ENCODE measurements at regions not wholly inside any gene's neighbourhood (a gene's known extent, or its start where the extent isn't known, plus 50 kb on each side); places are given as distances from the start of the nearest gene placed in this dataset.
A peak's percentile ranks its signal among the peaks of the same experiment; 100 is the strongest.
"Not testable (repeated sequence)": the region's sequence is repeated elsewhere in the genome, so short reads cannot be mapped to it uniquely, and the experiment has no call there.

DNA sequence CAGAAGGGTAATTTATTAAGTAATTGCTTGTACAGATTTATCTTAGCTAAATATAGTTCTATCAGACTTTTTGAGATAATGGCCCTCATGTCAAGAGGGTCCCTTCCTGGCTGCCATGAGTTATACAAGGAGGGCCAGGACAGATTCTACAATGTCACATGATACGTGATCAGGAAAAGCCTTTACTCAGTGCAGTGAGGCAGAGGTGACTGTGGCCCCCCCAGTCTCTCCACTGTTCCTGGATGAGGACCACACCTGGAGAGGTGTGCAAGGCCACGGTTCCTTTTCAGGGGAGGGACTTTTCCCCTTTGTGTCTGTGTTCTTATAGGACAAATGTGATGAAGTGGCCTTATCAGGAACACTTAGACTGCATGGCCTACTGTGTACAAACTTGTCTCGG is 54.3 kb upstream of the LRCH1 start:
- no peak for FAIRE-seq

DNA sequence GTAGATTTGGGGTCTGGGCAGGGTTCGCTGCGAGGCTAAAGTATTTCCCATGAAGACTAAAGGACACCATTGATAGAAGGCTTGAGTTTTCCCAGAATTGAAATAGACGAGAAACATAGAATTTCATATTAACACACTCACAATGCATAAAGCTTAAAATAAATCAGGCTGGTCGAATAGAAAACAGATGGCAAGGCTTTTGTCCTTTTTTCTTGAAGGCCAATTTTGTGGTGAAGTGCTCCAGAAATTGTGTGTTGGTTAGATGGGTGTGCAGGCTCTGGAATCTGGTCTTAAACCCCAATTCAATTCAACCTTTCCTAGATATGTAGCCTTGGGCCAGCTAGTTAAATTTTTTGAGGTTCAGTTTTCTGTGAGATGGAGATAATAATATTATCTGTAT is 56.9 kb upstream of the LRCH1 start:
- DNase-seq (ENCODE audit: insufficient read length, low spot score): no peak
- no peak for FAIRE-seq

More for the DNA sequence above, 54.3 kb upstream of the LRCH1 start:
- no peak for DNase-seq (ENCODE audit: insufficient read length, low spot score)

DNA sequence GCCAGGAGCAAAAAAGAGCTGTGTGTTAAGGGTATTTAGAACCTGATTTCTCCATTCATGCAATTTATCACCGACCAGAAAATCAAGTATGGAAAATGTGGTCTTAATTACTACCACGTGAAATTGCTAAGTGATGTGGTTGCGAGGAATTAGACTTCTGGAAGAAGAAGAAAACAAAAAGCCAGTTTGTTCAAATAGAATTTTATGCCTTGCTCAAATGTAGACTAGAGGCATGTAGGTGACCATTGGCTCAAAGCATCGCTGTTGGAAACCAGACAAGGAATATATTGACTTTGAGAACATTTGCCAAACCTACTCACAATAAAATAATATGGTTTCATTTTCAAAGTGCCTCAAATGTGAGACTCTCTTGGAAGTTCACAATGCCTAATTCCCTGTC is 57.3 kb upstream of the LRCH1 start:
- no peak for FAIRE-seq
- DNase-seq (ENCODE audit: insufficient read length, low spot score): no peak

DNA sequence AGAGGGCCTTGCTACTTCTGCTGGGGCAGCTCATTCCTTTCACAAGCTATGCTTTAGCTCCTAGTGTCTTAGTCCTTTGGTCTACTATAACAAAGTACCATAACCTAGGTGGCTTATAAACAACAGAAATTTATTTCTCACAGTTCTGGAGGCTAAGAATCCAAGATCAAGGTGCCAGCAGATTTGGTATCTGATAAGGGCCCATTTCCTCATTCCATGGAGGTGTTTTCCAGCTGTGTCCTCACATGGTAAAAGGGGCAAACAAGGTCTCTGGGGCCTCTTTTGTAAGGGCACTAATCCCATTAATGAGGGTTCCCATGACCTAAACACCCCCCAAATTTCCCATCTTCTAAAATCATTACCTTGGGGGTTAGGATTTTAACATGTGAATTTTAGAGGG is 57.9 kb upstream of the LRCH1 start:
- DNase-seq (ENCODE audit: insufficient read length, low spot score): no peak
- FAIRE-seq: no peak

DNA sequence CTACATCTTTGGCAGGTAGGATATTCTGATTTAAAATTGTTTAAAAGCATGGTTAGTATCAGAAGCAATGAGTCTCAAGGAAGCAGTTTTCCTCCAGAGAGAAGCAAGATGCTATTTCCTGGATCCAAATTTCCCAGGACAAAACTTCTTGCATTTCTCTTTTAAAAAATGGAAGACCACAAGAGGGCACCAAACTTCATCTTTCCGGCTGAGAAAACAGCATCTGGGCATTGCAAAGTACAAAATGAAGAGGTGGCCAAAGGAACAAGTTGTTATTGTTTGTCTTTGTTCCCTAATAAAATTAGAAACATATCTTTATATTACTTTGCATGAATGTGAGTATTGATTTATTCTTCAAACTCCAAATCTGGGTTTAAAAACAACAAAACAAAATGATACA is 60.0 kb upstream of the LRCH1 start:
- DNase-seq (ENCODE audit: insufficient read length, low spot score): no peak
- peak; percentile 95 for FAIRE-seq

DNA sequence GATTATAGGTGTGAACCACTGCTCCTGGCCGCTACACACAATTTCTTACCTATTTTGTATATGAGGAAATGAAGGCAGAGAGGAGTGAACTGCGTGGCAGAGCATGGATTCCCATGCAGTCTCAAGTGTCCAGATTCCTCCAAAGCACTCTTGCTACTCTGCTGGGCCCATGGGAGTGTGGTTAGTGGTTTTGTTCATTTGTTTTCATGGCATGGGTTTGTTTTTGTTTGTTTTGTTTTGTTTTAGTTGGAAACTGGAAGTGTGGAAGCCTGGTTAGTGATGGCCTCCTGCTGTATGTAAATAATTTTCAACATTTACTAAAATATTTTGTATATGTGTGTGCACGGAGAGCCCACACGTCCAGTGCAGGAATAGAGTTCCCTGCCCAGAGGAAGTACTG is 61.3 kb upstream of the LRCH1 start:
- FAIRE-seq (no peak), DNase-seq (ENCODE audit: insufficient read length, low spot score) (no peak)

DNA sequence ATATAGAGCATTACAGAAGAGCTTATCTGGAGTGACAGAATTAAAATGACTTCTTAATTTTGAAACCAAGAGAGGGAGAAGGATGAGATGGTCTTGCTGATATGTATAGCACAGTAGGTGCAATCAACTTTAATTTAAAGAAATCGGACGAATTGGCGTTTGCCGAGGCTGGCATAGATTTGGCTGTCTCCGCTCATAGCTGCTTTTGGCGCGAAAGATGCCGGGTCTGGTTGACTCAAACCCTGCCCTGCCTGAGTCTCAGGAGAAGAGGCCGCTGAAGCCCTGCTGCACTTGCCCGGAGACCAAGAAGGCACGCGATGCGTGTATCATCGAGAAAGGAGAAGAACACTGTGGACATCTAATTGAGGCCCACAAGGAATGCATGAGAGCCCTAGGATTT is 62.3 kb upstream of the LRCH1 start:
- FAIRE-seq: not testable (repeated sequence)

DNA sequence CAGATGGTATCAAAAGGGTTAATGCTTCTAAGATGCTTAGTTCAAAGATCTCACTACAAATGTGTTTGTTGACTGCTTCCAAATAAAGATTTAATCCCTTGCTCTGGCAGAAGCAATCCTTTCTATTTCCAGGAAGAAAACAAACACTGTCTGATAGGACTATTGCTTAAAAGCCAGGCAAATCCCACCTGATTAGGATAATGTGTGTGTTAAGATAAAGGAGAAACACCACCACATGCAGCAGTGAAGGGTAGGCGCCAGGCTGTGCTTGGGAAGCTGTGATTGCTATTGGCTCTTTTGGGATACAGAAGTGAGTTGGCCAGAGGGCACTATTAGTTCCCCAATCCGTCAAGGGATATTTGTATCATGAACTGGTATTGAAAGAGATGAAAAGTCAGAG is 62.8 kb upstream of the LRCH1 start:
- no peak for DNase-seq (ENCODE audit: insufficient read length, low spot score)
- FAIRE-seq: no peak

More for the DNA sequence above, 62.3 kb upstream of the LRCH1 start:
- not testable (repeated sequence) for DNase-seq (ENCODE audit: insufficient read length, low spot score)

DNA sequence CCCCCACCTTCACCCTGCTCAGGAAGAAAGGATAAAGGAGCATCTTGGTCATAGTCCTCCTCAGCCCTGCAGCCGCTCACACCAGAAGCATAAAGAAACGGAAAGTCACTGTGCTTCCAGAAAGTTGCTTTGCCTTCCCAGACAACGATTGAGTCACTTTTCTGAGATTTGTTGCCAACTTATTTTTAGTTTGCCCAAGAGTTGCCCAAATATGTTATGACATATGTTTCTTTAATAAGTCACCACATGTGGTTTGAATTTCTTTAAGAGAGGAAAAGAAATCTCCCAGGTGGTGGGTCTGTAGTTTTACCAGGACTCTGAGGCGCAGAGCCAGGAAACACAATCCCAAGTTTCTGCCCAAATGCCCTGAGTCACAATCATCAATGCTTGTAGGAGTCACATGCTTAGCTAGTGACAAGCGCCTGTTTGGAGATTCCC is 63.4 kb upstream of the LRCH1 start:
- FAIRE-seq: no peak

DNA sequence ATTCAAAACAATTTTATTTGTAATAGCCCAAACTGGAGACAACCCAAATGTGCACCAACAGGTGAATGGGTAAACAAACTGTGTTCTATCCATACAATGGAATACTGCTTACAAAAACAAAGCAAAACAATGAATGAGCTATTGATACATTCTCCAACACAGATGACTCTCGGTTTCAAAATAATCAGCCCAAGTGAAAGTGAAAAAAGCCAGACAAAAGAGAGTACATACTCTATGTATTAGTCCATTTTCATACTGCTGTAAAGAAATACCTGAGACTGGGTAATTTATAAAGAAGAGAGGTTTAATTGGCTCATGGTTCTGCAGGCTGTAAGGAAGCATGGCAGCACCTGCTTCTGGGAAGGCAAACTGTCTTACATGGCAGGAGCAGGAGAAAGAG is 65.2 kb upstream of the LRCH1 start:
- peak; percentile 4 for FAIRE-seq
- no peak for DNase-seq (ENCODE audit: insufficient read length, low spot score)

More for the DNA sequence above, 63.4 kb upstream of the LRCH1 start:
- DNase-seq (ENCODE audit: insufficient read length, low spot score): no peak

DNA sequence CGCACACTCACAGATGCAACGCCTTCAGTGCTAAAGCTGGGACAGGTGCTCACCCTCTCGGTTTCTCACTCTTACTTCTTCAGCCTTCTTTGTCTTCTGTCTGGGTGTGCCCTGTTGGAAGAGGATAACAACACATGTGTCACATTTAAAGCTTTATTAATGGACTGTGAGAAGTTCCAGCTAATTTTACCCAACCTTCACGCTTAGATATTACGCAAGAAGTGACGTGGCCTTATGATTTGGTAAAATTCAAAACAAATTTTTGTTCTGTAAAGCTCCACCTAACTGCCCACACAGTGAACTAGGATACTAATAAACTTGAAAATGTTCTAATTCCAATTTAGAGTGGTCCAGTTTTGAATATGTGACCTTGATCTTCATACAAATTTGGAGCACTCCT is 66.7 kb upstream of the LRCH1 start:
- no peak for FAIRE-seq

DNA sequence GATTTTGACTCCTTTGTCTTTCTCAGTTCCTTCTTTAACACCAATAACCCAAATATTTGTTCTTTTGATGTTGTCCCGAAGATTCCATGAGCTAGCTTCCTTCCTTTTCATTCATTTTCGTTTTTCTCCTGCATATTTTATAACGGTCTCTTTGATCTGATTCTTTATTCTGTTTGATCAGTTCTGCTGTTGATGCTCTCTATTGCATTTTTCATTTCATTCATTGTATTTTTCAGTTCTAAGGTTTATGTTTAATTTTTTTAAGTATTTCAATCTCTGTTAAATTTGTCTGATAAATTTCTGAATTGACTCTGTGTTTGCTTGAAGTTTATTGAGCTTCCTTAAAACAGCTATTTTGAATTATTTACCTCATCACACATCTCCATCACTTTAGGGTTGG is 68.4 kb upstream of the LRCH1 start:
- FAIRE-seq: no peak
- DNase-seq (ENCODE audit: insufficient read length, low spot score): no peak

More for the DNA sequence above, 66.7 kb upstream of the LRCH1 start:
- no peak for DNase-seq (ENCODE audit: insufficient read length, low spot score)

DNA sequence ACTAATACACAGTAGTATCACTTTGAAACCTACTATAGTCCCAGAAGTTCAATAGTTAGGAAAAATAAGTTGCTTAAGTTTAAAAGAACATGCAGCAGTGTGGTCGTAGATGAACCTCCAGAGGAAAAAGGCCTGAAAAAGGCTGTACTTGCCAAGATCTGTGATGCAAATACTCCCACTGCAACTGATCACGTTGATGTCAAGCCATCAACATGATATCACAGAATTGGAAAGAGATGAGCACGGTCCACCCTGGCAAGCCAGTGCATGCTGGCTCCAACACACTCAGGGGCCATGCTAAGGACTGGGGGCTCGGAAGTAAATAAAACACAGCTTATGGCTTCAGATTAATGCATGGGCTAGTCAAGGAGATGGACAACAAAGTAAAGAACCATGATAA is 71.8 kb upstream of the LRCH1 start:
- no peak for DNase-seq (ENCODE audit: insufficient read length, low spot score)
- no peak for FAIRE-seq

DNA sequence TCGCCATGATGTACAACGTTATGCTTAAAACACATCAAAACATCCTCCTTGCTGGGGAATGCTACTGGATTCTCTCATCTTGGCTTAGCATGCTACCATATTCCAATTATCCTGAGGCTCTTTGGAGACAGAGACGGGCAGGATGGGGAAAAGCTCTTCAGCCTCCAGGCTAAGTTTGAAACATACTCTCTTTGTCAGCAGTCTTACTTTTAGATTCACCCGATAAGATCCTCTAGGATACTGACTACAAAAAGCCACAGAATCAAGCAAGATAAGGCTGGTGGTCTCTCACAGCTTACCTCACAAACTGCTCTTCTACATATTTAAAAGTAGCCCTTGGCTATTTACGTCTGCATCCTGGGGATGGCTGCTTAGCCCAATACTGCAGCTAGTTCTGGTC is 72.8 kb upstream of the LRCH1 start:
- no peak for FAIRE-seq
- no peak for DNase-seq (ENCODE audit: insufficient read length, low spot score)

DNA sequence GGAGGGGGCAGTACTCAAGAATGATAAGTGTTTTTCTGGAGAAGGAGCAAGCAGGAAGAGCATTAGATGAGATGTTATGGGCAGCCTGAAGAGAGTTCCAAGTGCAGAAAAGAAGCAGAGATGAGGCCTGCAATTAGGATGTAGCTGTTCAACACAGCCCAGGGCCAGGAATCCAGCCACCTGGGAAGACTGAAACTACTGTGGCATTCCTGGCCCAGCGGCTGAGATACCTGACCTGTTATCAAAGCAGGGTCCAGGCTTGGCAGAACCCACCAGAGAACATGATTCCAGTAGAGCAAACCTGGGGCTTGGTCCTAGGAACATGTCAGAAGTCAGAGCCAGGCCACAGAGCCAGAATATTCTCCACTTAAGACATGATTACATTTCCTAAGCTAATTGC is 73.3 kb upstream of the LRCH1 start:
- DNase-seq (ENCODE audit: insufficient read length, low spot score) (no peak), FAIRE-seq (no peak)

DNA sequence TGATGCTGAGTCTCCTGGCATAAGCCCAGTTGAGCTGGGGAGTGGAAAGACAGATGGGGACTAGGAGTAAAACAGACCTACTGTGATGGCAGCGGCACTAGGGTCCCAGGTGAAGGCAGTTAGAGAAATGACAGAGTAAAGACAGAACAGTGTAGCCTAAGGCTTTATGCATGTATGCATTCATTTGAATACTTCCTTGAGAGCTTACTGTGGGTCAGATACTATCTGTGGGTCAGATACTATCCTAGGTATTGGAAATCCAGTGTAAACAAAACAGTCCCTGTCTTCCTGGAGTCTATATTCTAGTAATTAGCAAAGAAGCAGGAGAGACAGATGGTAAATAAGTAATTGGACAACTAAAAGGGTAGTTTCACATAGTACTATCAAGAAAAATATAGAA is 73.7 kb upstream of the LRCH1 start:
- FAIRE-seq (no peak), DNase-seq (ENCODE audit: insufficient read length, low spot score) (no peak)

DNA sequence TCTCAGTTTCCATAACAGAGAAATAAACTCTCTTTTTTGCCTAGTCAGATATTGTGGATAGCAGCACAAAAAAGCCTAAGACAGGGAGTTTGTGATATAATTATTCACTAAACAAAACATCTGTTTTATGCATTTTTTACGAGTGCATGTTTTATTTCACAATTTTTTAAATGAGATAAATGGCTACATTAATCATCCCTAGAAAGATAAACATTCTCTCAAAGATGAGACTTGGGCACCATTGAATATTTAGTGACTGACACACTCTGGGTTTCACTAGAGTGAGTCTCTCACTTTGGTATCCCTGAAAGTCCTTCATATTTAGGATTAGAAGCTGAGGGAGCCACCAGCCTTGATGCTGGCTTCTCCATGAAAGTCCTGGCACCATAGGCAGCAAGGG is 74.3 kb upstream of the LRCH1 start:
- no peak for FAIRE-seq

DNA sequence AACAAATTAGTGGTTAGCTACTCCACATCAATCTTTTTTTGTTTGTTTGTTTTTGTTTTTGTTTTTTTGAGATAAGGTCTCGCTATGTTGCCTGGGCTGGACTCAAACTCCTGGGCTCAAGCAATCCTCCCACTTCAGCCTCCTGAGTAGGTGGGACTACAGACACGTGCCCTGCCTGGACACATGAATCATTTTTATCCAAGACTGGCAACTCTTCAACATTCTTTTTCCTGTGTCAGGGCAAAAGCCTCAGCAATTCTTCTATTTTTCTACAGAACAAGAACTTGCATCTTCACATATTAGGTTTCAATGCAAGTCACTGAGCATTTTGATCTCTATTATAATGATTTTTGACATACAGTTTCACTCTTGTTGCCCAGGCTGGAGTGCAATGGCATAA is 76.8 kb upstream of the LRCH1 start:
- no peak for FAIRE-seq
- no peak for DNase-seq (ENCODE audit: insufficient read length, low spot score)

More for the DNA sequence above, 74.3 kb upstream of the LRCH1 start:
- DNase-seq (ENCODE audit: insufficient read length, low spot score): no peak

DNA sequence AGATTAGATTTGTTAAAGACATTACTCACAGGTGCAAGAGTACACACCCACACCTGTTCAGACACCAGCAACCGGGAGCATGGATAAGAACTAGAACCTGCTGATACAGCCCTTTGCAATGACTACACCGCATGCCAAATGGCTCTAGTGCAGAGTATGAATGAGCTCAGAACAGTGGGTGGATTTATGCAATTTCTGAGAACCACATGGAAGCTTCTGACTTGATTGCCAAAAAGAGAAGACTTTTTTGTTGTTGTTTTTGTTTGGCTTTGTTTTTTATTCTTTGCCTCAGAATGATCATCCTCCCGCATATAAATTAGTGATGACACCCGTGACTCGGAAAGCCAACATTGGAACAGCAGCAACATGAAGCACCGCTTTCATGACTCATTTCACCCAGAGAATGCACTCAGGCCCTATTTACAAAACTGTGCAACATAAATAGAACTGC is 77.4 kb upstream of the LRCH1 start:
- FAIRE-seq: no peak

DNA sequence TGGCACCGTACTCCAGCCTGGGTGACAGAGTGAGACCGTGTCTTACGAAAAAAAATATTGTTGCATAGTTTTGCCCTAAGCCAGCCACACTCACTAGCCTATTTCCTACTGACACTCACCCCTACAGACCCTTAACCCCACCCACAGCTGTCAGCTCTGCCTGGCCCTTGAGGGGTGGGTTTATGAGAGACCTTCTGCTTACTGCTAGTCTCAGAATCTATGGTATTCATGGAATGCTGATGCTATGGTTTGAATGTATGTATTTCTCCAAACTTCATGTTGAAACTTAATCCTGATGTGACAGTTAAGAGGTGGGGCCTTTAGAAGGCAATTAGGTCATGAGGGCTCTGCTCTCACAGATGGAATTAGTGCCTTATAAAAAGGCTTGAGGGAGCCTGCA is 79.2 kb upstream of the LRCH1 start:
- no peak for FAIRE-seq

More for the DNA sequence above, 77.4 kb upstream of the LRCH1 start:
- DNase-seq (ENCODE audit: insufficient read length, low spot score): no peak

DNA sequence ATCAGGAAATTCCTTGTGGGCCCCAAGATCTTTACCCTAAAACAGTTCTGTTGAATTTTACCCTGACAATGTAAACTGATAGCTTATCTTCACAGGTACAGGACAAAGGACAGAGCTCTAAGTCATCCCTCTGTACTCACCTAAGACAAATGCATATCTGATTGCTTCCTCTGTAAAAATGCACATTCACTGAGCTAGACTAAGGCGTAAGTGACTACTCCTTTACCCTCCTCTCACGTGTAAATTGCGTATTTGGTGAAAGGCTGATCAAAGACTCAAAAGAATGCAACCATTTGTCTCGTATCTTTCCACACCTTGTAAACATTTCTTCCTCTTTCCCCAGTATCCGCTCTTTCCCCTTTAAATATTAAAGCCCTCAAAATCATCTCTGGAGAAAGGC is 80.6 kb upstream of the LRCH1 start:
- FAIRE-seq (no peak), DNase-seq (ENCODE audit: insufficient read length, low spot score) (no peak)

More for the DNA sequence above, 79.2 kb upstream of the LRCH1 start:
- no peak for DNase-seq (ENCODE audit: insufficient read length, low spot score)

DNA sequence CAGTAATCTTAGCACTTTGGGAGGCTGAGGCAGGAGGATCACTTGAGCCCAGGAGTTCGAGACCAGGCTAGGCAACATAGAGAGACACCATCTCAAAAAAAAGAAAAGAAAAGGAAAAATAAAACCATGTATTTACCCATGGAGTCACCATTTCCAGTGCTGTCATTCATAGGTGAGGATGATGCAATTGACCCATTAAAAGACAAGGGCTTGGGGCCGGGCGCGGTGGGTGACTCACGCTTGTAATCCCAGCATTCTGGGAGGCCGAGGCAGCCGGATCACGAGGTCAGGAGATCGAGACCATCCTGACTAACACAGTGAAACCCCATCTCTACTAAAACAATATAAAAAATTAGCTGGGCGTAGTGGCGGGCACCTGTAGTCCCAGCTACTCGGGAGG is 82.6 kb upstream of the RUBCNL start:
- not testable (repeated sequence) for FAIRE-seq

More for the DNA sequence above, 82.6 kb upstream of the RUBCNL start:
- DNase-seq (ENCODE audit: insufficient read length, low spot score): not testable (repeated sequence)
